Astrocyte of the cerebellum (primary cell): ENCODE measurements at regions not wholly inside any gene's neighbourhood (a gene's known extent, or its start where the extent isn't known, plus 50 kb on each side); places are given as distances from the start of the nearest gene placed in this dataset.

ENCODE experiments used
- DNase-seq: peaks from one replicate; pipeline ENCODE4 v3.0.0-alpha.2; 2011; ENCODE audit warnings: low read depth
- H3K4me3 ChIP-seq: 2 replicates; pipeline ENCODE4 v1.5.1; 2011; ENCODE audit warnings: mild to moderate bottlenecking, low read depth, low read length, moderate library complexity
- in situ Hi-C: cut with HindIII; loops from 2 replicates; pipeline ENCODE4 v1.10.0; 2017; ENCODE audit warnings: low sequenced_read_pairs
- TF ChIP-seq, protein P1 (sequence below): IDR thresholded peaks from 2 replicates; pipeline ENCODE4 v1.5.1; 2012; ENCODE audit warnings: low read length, low read depth, moderate library complexity, mild to moderate bottlenecking; ENCODE audit errors: missing control alignments

- DNase-seq: no peak
- in situ Hi-C loops: no loop called here
- no peak overlapping the region for H3K4me3 ChIP-seq
- TF ChIP-seq, protein P1, sequence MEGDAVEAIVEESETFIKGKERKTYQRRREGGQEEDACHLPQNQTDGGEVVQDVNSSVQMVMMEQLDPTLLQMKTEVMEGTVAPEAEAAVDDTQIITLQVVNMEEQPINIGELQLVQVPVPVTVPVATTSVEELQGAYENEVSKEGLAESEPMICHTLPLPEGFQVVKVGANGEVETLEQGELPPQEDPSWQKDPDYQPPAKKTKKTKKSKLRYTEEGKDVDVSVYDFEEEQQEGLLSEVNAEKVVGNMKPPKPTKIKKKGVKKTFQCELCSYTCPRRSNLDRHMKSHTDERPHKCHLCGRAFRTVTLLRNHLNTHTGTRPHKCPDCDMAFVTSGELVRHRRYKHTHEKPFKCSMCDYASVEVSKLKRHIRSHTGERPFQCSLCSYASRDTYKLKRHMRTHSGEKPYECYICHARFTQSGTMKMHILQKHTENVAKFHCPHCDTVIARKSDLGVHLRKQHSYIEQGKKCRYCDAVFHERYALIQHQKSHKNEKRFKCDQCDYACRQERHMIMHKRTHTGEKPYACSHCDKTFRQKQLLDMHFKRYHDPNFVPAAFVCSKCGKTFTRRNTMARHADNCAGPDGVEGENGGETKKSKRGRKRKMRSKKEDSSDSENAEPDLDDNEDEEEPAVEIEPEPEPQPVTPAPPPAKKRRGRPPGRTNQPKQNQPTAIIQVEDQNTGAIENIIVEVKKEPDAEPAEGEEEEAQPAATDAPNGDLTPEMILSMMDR: no peak
These were observed 141.1 kb upstream of the TNFAIP3 start for GRCh38 chr6:137725949-137726348.

- TF ChIP-seq, protein P1: no peak
- in situ Hi-C loops: no loop called here
These were observed 140.5 kb upstream of the TNFAIP3 start for GRCh38 chr6:137726582-137726981.

DNA sequence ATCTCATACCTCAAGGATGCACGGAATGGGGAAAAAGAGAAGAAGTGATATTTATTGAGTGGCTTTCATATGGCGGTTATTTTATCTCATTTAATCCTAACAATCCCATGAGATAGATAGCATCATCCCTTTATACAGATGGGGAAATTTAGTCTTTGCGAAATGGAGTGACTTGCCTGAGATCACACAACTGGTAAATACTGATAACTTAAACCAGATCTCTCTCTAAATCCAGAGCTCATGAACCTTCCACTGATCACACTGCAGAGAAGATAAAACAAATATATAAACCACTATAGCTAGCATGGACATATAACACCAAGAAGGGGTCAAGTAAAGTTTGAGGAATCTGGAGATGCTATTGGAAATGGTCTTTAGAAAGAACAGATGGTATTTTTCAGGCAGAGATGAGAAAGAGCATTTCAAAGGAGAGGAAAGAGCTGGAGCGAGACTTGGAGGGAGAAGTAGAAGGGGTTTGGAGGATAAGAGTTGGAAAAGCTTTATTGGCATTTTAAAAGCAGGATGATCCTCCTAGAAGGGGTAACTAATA, 139.8 kb upstream of the TNFAIP3 start:
- in situ Hi-C loops: no loop called here
- no peak overlapping the region for H3K4me3 ChIP-seq
- TF ChIP-seq, protein P1: no peak
- DNase-seq: no peak

More at GRCh38 chr6:137726582-137726981, 140.5 kb upstream of the TNFAIP3 start:
- H3K4me3 ChIP-seq: no peak overlapping the region
- DNase-seq: no peak

DNA sequence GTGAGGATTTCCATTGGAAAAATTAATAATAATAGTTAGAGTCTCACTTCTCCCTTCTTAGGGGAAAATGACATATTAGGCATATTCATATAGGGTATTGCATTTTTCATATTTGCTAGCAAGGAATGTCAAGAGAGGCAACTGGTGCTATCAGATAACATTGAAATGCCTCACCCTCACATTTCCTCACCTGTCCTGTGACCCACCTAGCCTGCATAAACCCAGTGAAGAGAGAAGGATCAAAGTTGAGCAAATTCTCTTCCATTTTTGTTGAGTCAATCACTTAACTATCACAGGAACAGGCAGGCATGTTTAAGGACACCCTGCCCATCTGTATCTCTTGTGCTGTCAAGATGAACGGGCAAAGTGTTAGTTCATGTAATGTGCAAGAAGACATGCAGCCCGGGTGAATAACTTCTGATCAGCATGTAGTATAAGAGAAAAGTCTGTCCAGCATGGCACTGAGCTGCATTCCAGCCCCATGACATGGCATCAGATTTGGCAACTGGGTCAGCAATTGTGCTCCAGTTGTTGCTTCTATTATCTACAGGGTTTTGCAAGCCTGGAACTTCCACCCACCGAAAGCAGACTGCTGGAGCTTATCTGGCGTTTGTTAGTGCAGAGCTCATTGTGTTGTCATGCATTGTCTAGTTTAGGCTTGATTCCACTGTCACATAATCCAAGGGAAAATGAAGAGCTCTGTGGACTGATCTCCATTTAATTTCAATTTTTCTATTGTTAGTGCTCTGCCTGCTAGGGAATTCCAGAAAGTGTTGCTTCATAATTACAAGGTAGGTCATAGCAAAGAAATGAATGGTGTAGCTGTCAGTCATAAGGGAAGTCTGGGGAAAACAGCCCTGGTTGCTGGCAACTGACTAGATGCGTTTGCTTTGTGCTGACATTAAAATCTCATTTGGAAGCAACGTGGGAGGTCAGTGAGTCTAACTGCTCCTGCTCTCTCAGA, 138.4 kb upstream of the TNFAIP3 start:
- in situ Hi-C loops: no loop called here
- TF ChIP-seq, protein P1: no peak
- no peak overlapping the region for H3K4me3 ChIP-seq
- DNase-seq: peak; percentile 28

GRCh38 chr6:137729866-137730629, 137.0 kb upstream of the TNFAIP3 start:
- DNase-seq: no peak
- TF ChIP-seq, protein P1: no peak
- in situ Hi-C loops: no loop called here
- no peak overlapping the region for H3K4me3 ChIP-seq

DNA sequence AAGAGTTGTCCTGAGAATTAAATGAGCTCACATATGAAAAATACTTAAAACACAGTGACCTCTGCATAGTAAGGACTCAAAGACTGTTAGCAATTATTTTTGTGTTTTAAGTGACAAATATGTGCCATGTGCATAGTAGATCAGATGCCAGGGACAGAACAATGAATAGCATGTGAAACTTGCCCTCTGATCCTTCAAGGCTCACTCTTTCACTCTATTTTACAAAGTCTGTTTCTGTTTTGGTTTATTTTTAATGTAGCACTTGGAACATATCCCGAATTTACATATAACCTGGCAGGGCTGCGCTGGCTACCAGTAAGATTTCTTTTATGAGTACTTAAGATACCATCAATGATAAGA, 135.5 kb upstream of the TNFAIP3 start:
- H3K4me3 ChIP-seq: no peak overlapping the region
- TF ChIP-seq, protein P1: no peak
- in situ Hi-C loops: no loop called here
- DNase-seq: no peak
